HG02852 (cell line): ENCODE measurements at regions not wholly inside any gene's neighbourhood (a gene's known extent, or its start where the extent isn't known, plus 50 kb on each side); places are given as distances from the start of the nearest gene placed in this dataset.

ENCODE experiments used
- ATAC-seq: cut with Tn5 transposase; IDR thresholded peaks from one replicate; pipeline ENCODE4 v1.9.1; 2021; ENCODE audit warnings: mild to moderate bottlenecking, moderate library complexity; ENCODE audit not compliant: unreplicated experiment

DNA sequence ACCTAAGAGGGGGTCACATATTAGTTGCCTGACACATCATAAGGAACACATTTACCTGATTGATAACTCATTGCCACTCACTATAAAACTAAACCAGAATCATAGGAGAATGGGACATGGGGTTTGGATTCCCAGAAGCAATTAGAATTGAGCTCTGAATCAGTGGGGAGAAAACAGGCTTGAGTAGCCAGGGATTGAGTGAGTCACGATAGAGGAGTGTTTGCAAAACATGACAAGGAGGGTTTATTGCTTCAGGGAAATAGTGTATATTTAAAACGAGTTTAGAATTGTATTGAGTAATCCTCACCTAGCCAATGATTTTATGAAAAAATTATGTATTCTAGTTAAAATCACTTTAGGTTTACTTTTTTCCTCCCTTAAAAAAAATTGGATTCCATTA, 101.1 kb upstream of the THRB start:
- no peak for ATAC-seq

DNA sequence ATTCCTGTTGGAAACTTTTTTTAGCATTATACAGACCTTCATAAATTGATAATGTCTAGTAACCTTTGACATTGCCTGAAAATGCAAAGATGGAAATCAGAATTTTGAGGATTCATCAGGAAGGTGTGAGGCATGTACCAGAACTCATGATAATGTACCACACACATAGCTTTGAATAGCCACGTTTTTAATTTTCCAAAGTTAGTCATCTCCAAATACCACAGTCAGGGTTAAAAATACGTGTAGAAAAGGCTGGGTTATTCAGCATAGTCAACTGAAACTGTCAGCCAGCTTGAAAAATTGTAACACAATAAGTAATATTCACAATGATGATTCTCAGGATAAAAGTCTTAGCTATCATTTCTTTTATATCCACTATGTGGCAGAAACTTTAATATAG, 102.0 kb upstream of the THRB start:
- ATAC-seq = no peak

DNA sequence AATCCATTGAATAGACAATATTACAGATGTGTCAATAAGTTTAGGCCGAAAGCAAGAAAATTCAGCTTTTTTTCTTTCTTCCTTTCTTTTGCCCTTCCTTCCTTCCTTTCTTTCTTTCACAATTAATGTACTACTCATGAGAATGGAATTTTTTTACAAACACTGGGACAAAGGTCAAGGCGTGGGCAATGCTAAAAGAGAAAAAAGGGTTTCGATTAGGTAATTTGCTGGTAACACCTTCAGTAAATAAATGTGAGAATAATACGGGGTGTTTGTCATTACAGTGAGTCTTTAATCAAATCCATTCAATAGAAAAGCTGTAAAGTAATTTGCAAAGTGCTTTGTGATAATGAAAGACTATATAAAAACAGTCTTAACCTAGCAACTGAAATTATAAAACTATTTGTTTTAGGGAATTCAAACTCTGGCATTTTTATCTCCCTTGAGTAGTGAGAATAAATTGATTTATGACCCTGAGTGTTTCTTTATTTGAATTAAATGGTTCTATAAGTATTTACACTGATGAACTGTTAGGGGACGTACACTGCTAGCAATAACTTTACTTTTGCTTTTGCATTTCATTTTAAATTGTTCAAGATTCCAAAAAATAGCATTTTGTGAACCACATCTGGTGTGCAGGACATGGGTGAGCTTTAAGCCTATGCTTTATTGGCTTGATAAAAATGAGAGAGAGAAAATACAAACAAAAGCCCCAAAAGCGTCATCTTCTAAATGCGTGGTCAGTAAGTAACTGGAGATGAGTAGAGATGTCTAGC, 104.2 kb upstream of the THRB start:
- ATAC-seq = no peak

DNA sequence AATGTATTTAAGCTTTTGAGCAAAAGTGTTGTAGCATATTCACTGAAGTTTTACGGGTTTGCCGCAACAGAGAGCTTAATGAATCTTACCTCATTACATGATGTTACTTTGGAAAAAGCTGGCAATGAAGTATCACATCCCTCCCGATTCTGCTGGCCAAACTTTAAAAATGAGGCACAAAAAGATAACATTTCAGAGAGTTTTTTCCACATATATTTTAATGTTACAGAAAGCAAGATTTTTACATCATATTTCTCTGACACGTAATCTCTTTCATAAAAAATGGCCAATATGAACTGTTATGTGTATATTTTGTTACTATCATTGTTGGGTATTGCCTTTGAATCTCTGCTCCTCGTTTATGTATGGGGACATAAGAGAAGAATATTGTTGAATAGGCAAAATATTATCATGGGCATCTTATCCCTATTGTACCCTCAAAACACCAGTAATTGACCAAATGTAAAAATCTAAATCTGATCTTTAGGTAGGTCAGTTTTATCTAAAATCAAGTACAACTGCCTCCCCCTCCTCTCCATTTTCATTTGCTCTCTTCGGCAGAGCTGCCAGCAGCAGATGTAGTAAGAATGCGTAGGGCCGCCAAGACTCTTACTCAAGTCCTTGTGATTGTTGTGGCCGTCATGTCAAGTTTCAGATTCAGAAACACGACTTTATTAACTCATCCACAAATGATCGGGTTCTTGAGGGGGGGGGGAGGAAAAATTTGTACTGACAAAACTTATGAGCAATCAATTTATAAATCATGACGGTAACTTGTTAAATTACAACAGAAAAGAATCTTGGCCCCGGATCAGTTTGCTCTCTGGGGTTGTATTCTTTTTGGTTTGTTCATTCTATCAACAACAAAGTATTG, 106.7 kb upstream of the THRB start:
- ATAC-seq = no peak

DNA sequence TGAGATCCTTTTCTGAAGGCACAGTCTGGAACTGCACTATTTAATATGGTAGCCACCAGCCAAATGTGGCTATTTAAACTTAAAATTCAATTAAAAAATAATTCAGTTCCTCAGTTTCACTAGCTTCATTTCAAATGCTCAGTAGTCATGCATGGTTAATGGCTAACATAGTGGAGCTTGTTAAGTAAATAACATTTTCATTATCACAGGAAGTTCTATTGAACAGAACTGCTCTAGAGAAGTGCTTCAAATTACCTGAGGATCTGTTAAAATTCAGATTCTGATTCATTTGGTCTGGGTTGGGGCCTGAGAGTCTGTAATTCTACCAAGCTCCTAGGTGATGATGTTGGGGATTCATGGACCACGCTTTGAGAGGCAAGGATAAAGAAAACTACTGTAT, 109.6 kb upstream of the THRB start:
- ATAC-seq = no peak

DNA sequence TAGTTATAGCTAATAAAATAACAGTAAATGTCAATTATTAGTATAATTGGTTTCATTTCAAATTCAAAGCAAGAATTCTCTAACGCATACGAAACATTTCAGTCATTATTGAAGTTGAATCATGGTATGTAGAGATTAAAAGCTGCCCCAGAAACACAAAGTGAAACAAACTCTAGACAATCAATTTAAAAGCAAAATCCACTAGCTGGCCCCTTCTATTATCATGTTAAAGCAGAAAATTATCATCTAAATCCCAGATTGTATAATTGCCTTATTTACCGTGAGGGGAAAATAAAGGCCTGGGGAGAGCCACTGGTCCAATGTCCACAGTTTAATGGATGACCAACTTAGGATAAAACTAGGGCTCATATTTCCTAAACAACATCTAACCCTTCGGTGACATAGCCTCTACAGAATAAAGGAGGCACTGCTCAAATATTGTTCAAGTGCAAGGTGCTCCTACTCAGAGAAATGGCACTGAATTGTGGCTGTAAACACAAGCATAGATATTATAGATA, 110.9 kb upstream of the THRB start:
- no peak for ATAC-seq

DNA sequence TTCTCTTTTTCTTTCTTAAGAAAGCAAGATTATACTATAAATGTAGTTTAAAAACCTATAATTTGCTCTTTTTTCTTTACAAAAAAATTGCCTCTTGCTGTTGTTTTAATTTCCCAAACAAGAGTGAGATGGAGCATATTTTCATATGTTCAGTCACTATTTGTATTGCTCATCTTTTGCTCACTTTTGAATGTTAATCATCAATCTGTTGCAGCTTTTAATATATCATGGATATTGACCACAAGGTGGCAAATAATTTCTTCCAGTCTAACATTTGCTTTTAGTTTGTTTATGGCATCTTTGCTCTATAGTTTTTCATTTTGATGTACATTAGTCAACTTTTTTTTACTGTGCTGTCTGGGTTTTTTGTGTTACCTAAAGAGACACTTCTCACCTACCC, 112.6 kb upstream of the THRB start:
- no peak for ATAC-seq

DNA sequence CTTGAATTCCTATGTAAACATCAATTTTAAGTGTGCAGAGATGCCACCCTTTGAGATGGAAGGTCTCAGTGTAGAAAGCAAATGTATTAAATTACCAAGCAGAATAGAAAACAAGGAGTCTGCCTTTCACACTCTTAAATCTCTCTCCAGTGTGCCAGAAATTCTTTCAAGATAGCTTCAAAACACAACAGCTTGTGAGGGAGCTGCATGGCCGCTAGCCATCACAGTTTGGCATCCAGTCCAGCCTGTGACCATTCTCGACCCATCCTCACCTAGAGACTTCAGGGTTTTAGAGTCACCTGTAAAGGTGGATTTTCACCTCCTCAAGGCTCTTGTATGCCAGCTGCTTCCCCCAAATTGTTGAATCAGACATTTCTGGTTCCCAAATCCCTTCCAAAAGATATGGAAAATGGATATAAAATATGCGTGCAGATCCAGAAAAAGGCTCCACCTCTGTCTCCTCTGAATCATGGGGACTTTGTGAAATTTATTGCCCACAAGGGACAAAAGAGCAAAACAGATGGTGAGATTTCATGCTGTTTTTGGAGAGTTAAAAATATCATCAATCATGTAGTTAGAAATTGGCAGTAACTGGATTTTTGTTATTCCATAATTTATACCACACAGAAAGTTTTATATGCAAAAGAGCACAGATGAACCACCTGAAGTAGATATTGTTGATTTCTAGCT, 114.2 kb upstream of the THRB start:
- no peak for ATAC-seq

DNA sequence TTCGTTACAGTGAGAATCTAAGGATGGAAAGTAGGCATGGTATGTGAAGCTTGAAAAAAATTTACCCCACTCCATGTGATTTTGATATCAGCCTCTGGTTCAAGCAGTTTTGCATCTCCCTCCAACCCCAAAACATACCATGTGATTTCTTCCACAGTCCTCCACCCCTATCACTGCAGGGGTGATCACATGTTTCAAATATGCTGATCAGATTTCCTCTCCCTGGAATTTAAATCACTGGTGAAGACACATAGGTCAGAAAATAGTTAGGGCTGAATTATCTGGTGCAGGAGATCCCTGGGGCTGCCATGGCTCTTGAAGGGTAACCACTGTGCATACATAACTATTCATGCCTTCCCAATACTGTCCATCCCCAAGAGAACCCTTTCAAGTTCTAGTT, 119.7 kb upstream of the THRB start:
- no peak for ATAC-seq

DNA sequence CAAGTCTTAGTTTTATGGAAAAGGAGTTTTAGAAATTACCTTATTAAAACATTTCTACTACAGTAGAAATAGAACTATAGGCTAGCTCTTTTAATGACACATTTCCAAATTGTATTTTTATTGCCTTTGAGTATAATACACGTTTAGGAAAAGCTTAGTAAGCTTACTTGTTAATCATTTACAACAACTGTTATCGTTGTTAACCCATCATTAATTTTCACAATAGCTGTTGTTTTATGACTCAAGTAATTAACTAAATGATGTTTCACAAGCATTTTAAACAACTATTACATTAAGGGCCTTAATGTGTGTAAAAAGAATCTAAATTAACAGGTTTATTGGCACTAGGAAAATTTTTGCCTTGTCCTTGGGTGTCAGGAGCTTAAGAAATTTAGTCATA, 120.5 kb upstream of the THRB start:
- ATAC-seq = no peak

DNA sequence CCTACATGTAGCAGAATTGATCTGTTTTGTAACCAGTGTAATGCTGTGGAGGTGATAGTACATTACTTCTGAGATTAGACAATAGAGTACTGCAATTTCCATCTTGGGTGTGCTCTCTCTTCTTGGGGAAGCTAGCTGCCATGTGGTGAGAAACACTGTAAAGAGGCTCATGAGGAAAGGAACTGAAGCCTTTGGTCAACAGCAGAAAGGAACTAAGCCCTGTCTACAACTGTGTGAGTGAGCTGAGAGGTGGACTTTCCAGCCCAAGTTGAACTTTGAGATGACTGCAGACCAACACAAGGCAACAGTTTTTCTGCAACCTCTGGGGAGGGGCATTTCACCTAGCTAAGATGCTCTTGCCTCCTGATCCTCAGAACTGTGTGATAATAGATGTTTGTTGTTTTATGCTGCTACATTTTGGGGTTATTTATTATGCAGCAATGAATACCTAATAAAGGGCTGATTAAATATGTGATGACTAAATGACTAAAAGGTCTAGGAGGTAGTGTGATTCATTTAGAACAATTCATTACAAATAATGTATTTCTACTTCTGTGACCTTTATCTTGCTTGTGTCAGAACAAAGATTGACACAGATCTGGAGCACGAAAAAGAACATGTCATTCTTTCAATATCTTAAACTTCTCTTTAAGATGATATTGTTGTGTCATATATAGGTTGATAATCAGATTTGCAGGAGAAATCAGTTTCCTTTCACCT, 121.6 kb upstream of the THRB start:
- ATAC-seq = no peak

DNA sequence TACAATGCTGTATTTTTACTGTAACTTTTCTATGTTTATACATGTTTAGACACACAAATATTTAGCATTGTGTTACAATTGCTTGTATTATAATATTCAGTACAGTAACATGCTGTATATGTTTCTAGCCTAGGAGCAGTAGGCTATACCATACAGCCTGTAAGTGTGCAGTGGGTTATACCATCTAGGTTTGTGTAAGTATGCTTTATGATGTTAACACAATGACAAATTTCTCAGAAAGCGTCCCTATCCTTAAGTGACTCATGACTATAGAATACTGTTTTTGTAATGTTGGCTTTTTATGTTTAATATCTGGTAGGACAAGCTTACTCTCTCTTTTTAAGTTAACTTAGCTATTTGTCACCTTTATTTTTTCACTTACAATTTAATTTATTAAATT, 127.5 kb upstream of the THRB start:
- ATAC-seq = no peak

DNA sequence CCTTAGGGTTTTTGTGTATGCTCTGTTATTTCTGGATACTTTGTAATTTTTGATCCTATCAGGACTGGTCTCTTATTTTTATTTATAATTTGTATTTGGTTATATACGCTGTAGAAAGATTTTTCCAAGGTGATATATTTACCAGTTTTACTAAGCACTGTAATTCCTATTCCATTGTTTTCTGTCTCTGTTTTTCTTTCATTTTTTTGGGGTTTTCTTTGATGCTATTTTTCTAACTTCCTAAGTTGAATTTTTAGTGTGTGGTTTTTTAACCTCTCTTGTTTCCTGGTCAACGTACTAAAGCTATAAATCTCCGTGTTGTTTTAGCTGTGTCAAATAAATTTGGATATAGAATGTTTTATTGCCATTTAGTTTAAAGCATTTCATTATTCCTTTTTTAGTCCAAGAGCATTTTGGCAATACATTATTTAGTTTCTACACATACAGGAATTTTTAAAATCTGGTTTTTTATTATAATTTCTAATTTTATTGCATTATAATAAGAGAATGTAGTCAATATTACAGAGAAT, 128.1 kb upstream of the THRB start:
- no peak for ATAC-seq

DNA sequence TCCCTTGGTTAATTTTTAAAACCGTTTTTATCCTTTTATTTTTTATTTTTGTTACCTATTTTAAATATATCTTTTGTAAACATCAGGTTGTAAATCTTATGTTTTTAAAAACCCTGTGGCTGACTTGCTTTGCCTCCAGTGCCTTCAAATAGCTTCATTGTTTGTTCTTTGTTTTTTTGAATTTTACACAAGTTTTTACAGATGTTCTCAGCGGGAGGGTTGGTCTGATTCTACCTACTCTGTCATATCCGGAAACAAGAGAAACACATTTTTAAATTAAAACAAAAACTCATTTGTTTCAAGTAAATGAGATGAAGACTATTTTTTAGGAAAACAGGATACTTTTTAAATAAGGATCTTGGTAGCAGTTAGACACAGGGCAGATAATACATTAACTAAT, 129.0 kb upstream of the THRB start:
- ATAC-seq = no peak

DNA sequence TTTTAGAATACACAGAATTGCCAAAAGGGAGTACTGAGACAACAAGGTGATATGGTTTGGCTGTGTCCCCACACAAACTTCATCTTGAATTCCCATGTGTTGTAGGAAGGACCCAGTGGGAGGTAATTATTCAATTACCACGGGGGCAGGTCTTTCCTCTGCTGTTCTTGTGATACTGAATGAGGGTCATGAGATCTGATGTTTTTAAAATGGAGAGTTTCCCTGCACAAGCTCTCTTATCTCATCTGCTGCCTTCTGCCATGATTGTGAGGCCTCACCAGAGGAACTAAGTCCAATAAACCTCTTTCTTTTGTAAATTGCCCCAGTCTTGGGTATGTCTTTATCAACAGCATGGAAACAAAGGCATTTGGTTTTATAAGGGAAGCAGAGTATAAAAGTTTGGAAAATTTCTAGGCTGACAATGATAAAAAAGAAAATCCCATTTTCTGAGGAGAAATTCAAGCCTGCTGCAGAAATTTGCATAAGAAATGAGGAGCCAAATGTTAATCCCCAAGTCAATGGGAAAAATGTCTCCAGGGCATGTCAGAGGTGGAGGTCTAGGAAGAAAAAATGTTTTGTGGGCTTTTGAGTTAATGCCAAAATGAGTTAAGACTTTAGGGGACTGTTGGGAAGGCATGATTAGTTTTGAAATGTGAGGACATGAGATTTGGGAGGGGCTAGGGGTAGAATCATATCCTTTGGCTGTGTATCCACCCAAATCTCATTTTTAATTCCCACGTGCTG, 130.5 kb upstream of the THRB start:
- no peak for ATAC-seq

DNA sequence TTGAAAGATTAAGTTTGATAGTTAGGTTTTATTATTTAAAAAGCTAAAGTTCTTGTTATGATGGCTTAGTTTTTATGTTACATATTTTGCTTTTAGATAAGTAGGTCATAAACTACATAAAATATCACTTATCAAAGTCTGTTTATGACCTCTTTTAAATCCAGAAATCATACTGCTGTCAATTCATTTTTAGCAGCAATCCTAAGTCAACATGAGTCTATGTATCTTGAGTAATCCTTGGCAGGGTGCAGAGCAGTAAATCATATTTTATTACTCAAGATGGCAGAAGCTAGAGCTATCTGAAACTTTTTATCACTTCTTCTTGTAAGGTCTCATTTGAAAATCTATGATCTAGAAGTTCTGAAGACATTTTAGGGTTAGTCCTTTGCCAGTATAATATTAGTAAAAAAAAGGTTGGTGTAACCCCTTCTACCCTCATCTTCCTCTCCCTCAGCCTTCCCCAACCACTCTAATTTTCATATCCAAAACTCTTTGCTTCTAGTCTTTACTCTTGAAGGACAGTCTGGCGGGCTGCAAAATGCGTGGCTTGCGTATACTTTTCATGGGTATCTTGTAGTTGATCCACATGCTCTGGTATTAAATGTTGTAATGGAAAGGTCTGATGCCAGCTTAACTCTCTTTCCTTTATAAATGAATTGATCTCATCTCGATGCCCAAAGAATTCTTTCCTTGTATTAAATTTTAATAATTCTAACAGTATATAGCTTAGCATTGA, 134.0 kb upstream of the THRB start:
- no peak for ATAC-seq

DNA sequence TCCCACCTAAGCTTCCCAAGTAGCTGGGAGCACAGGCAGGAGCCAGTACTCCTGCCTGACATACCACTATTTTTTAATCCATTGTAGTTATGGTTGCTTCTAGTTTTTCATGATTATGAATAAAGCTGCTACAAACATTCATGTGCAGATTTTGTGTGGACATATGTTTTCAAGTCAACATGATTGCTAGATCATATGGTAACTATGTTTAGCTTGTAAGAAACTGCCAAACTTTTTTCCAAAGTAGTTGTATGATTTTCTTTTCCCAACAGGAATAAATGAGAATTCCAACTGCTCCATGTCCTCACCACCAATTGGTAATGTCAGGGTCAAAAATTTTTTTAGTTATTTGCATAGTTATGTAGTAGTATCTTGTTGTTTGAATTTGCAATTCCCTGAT, 136.8 kb upstream of the THRB start:
- ATAC-seq = no peak

DNA sequence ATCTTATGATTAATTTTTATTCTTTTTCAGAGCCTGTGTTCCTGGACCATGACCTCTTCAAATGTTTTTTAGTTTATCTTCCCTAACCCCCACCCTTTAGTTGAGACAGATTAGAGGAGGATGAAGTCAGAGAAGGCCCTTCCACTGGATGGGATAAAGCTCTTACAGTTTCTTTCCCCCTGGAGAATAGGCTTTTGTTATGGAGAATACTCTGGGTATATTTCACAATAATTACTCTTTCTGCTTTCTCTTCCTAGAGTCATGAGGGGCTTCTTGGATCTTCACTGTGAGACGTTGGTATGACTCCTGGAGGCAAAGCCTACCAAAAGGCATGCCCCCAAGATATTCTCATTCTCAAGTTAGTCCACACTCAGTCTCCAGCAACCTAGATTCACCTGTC, 144.4 kb upstream of the THRB start:
- no peak for ATAC-seq
